ENCODE measurements at regions not wholly inside any gene's neighbourhood (a gene's known extent, or its start where the extent isn't known, plus 50 kb on each side); places are given as distances from the start of the nearest gene placed in this dataset.

GRCh38 chr1:239717097-239717917 lies 330.9 kb downstream of the CHRM3 start:
- H3K4me3 ChIP-seq (ENCODE audit: low read depth, low read length): no peak overlapping the region
- no peak for DNase-seq (ENCODE audit: low read depth)

GRCh38 chr1:239717918-239718184 lies 331.5 kb downstream of the CHRM3 start:
- DNase-seq (ENCODE audit: low read depth): no peak
- TF ChIP-seq, protein P1, sequence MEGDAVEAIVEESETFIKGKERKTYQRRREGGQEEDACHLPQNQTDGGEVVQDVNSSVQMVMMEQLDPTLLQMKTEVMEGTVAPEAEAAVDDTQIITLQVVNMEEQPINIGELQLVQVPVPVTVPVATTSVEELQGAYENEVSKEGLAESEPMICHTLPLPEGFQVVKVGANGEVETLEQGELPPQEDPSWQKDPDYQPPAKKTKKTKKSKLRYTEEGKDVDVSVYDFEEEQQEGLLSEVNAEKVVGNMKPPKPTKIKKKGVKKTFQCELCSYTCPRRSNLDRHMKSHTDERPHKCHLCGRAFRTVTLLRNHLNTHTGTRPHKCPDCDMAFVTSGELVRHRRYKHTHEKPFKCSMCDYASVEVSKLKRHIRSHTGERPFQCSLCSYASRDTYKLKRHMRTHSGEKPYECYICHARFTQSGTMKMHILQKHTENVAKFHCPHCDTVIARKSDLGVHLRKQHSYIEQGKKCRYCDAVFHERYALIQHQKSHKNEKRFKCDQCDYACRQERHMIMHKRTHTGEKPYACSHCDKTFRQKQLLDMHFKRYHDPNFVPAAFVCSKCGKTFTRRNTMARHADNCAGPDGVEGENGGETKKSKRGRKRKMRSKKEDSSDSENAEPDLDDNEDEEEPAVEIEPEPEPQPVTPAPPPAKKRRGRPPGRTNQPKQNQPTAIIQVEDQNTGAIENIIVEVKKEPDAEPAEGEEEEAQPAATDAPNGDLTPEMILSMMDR (IDR thresholded peaks at IDR 0.05; ENCODE audit: insufficient read depth, low read depth, low read length, missing control alignments): no peak
- H3K4me3 ChIP-seq (ENCODE audit: low read depth, low read length): no peak overlapping the region

More at GRCh38 chr1:239717097-239717917, 330.9 kb downstream of the CHRM3 start:
- TF ChIP-seq, protein P1 (IDR thresholded peaks at IDR 0.05; ENCODE audit: insufficient read depth, low read depth, low read length, missing control alignments): no peak

GRCh38 chr1:239718571-239718970 lies 332.2 kb downstream of the CHRM3 start:
- DNase-seq (ENCODE audit: low read depth): no peak
- TF ChIP-seq, protein P1 (IDR thresholded peaks at IDR 0.05; ENCODE audit: insufficient read depth, low read depth, low read length, missing control alignments): no peak
- no peak overlapping the region for H3K4me3 ChIP-seq (ENCODE audit: low read depth, low read length)

DNA sequence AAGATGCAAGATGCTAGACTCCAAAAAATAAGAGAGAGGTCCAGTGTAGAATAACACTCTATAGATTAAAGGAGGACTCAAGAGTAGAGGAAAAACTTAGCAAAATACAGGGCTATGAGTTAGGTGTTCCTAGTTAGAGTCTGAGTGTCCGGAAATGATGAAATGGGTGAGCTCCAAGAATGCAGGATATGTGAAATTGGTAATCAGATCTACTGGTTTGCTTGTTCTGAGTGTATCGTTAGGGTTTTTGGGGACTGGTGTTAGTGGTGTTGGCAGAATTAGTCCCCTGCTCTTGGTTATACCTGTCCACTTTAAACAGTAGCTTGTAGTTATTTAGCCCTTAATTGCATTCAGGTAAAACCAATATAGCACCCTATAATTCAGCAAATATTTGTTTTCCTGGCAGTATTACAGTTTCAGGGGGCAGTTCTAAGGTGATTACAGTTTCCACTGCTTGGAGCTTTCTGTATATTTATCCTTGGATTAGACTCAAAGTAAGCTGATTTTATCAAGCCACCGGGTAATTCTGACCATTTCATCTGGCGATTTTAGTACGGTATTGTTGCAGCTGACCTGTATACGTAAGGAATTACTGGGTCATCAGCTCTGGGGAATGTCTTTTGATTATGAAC lies 332.7 kb downstream of the CHRM3 start:
- DNase-seq (ENCODE audit: low read depth): no peak
- no peak overlapping the region for H3K4me3 ChIP-seq (ENCODE audit: low read depth, low read length)
- TF ChIP-seq, protein P1 (IDR thresholded peaks at IDR 0.05; ENCODE audit: insufficient read depth, low read depth, low read length, missing control alignments): no peak

GRCh38 chr1:239719642-239720258 lies 333.4 kb downstream of the CHRM3 start:
- no peak for DNase-seq (ENCODE audit: low read depth)
- no peak overlapping the region for H3K4me3 ChIP-seq (ENCODE audit: low read depth, low read length)
- TF ChIP-seq, protein P1 (IDR thresholded peaks at IDR 0.05; ENCODE audit: insufficient read depth, low read depth, low read length, missing control alignments): no peak

- DNase-seq (ENCODE audit: low read depth): no peak
- no peak overlapping the region for H3K4me3 ChIP-seq (ENCODE audit: low read depth, low read length)
- TF ChIP-seq, protein P1 (IDR thresholded peaks at IDR 0.05; ENCODE audit: insufficient read depth, low read depth, low read length, missing control alignments): no peak
These were observed 335.7 kb downstream of the CHRM3 start for GRCh38 chr1:239722035-239722434.
